ENCODE measurements at regions not wholly inside any gene's neighbourhood (a gene's known extent, or its start where the extent isn't known, plus 50 kb on each side); places are given as distances from the start of the nearest gene placed in this dataset.

GRCh38 chr6:40169878-40170277 is 235.6 kb upstream of the MOCS1 start:
- Histone ChIP-seq H3K36me3 (ENCODE audit: control insufficient read depth in 5 of 5, insufficient read depth in 5 of 5, low read length in 5 of 5) (no peaks in the 10 kb centered on the region), H3K4me3 (ENCODE audit: low read depth in 1 of 5, low read length in 5 of 5) (no peak overlapping the region), H3K27ac (ENCODE audit: low read depth, low read length) (no peak overlapping the region), H3K9ac (ENCODE audit: low read length in 5 of 5) (no peak overlapping the region), H3K9me3 (ENCODE audit: control insufficient read depth in 5 of 5, low read length in 5 of 5) (peaks cover 0 to 4% (median 0%) of the 10 kb centered on the region in 5 donors), H3K27me3 (ENCODE audit: control insufficient read depth in 5 of 5, insufficient read depth in 4 of 5, low read length in 5 of 5) (peaks cover 0 to 7% (median 3%) of the 10 kb centered on the region in 5 donors), H3K4me1 (ENCODE audit: control insufficient read depth in 5 of 5, insufficient read depth in 5 of 5, low read length in 5 of 5) (peaks cover 0 to 5% (median 0%) of the 10 kb centered on the region in 5 donors)

- H3K36me3 ChIP-seq (ENCODE audit: control insufficient read depth in 5 of 5, insufficient read depth in 5 of 5, low read length in 5 of 5): no peaks in the 10 kb centered on the region
- H3K27me3 ChIP-seq (ENCODE audit: control insufficient read depth in 5 of 5, insufficient read depth in 4 of 5, low read length in 5 of 5): peaks cover 0 to 7% (median 0%) of the 10 kb centered on the region in 5 donors
- no peak overlapping the region for H3K4me3 ChIP-seq (ENCODE audit: low read depth in 1 of 5, low read length in 5 of 5)
- peaks cover 0 to 5% (median 0%) of the 10 kb centered on the region in 5 donors for H3K4me1 ChIP-seq (ENCODE audit: control insufficient read depth in 5 of 5, insufficient read depth in 5 of 5, low read length in 5 of 5)
- H3K9ac ChIP-seq (ENCODE audit: low read length in 5 of 5): no peak overlapping the region
- no peak overlapping the region for H3K27ac ChIP-seq (ENCODE audit: low read depth, low read length)
- no peaks in the 10 kb centered on the region for H3K9me3 ChIP-seq (ENCODE audit: control insufficient read depth in 5 of 5, low read length in 5 of 5)
Observed at GRCh38 chr6:40166963-40167362, 232.7 kb upstream of the MOCS1 start.

- H3K36me3 ChIP-seq (ENCODE audit: control insufficient read depth in 5 of 5, insufficient read depth in 5 of 5, low read length in 5 of 5): no peaks in the 10 kb centered on the region
- H3K27ac ChIP-seq (ENCODE audit: low read depth, low read length): no peak overlapping the region
- no peak overlapping the region for H3K4me3 ChIP-seq (ENCODE audit: low read depth in 1 of 5, low read length in 5 of 5)
- peaks cover 0 to 5% (median 0%) of the 10 kb centered on the region in 5 donors for H3K4me1 ChIP-seq (ENCODE audit: control insufficient read depth in 5 of 5, insufficient read depth in 5 of 5, low read length in 5 of 5)
- H3K9ac ChIP-seq (ENCODE audit: low read length in 5 of 5): peak overlapping the region in 1 of 5 donors; percentile 85
- H3K27me3 ChIP-seq (ENCODE audit: control insufficient read depth in 5 of 5, insufficient read depth in 4 of 5, low read length in 5 of 5): peaks cover 0 to 7% (median 0%) of the 10 kb centered on the region in 5 donors
- peaks cover 0 to 5% (median 0%) of the 10 kb centered on the region in 5 donors for H3K9me3 ChIP-seq (ENCODE audit: control insufficient read depth in 5 of 5, low read length in 5 of 5)
Observed at GRCh38 chr6:40165036-40165709, 230.9 kb upstream of the MOCS1 start.

GRCh38 chr6:40164345-40164755 is 230.1 kb upstream of the MOCS1 start:
- H3K27me3 ChIP-seq (ENCODE audit: control insufficient read depth in 5 of 5, insufficient read depth in 4 of 5, low read length in 5 of 5): peaks cover 0 to 3% (median 0%) of the 10 kb centered on the region in 5 donors
- no peak overlapping the region for H3K9ac ChIP-seq (ENCODE audit: low read length in 5 of 5)
- peaks cover 0 to 5% (median 0%) of the 10 kb centered on the region in 5 donors for H3K4me1 ChIP-seq (ENCODE audit: control insufficient read depth in 5 of 5, insufficient read depth in 5 of 5, low read length in 5 of 5)
- H3K36me3 ChIP-seq (ENCODE audit: control insufficient read depth in 5 of 5, insufficient read depth in 5 of 5, low read length in 5 of 5): no peaks in the 10 kb centered on the region
- H3K9me3 ChIP-seq (ENCODE audit: control insufficient read depth in 5 of 5, low read length in 5 of 5): peaks cover 0 to 5% (median 0%) of the 10 kb centered on the region in 5 donors
- no peak overlapping the region for H3K27ac ChIP-seq (ENCODE audit: low read depth, low read length)
- no peak overlapping the region for H3K4me3 ChIP-seq (ENCODE audit: low read depth in 1 of 5, low read length in 5 of 5)

GRCh38 chr6:40163924-40164323 is 229.7 kb upstream of the MOCS1 start:
- H3K4me3 ChIP-seq (ENCODE audit: low read depth in 1 of 5, low read length in 5 of 5): no peak overlapping the region
- H3K9me3 ChIP-seq (ENCODE audit: control insufficient read depth in 5 of 5, low read length in 5 of 5): peaks cover 0 to 5% (median 0%) of the 10 kb centered on the region in 5 donors

GRCh38 chr6:40162074-40162473 is 227.8 kb upstream of the MOCS1 start:
- Histone ChIP-seq H3K27ac (ENCODE audit: low read depth, low read length) (no peak overlapping the region), H3K36me3 (ENCODE audit: control insufficient read depth in 5 of 5, insufficient read depth in 5 of 5, low read length in 5 of 5) (no peaks in the 10 kb centered on the region), H3K9ac (ENCODE audit: low read length in 5 of 5) (no peak overlapping the region), H3K27me3 (ENCODE audit: control insufficient read depth in 5 of 5, insufficient read depth in 4 of 5, low read length in 5 of 5) (peaks cover 0 to 3% (median 0%) of the 10 kb centered on the region in 5 donors), H3K4me1 (ENCODE audit: control insufficient read depth in 5 of 5, insufficient read depth in 5 of 5, low read length in 5 of 5) (peaks cover 0 to 5% (median 0%) of the 10 kb centered on the region in 5 donors), H3K4me3 (ENCODE audit: low read depth in 1 of 5, low read length in 5 of 5) (no peak overlapping the region), H3K9me3 (ENCODE audit: control insufficient read depth in 5 of 5, low read length in 5 of 5) (peaks cover 0 to 5% (median 0%) of the 10 kb centered on the region in 5 donors)

More at GRCh38 chr6:40163924-40164323, 229.7 kb upstream of the MOCS1 start:
- Histone ChIP-seq H3K27ac (ENCODE audit: low read depth, low read length) (no peak overlapping the region), H3K9ac (ENCODE audit: low read length in 5 of 5) (no peak overlapping the region), H3K36me3 (ENCODE audit: control insufficient read depth in 5 of 5, insufficient read depth in 5 of 5, low read length in 5 of 5) (no peaks in the 10 kb centered on the region), H3K27me3 (ENCODE audit: control insufficient read depth in 5 of 5, insufficient read depth in 4 of 5, low read length in 5 of 5) (peaks cover 0 to 3% (median 0%) of the 10 kb centered on the region in 5 donors), H3K4me1 (ENCODE audit: control insufficient read depth in 5 of 5, insufficient read depth in 5 of 5, low read length in 5 of 5) (peaks cover 0 to 5% (median 0%) of the 10 kb centered on the region in 5 donors)

- Histone ChIP-seq H3K9ac (ENCODE audit: low read length in 5 of 5) (no peak overlapping the region), H3K27me3 (ENCODE audit: control insufficient read depth in 5 of 5, insufficient read depth in 4 of 5, low read length in 5 of 5) (peaks cover 0 to 4% (median 0%) of the 10 kb centered on the region in 5 donors), H3K4me3 (ENCODE audit: low read depth in 1 of 5, low read length in 5 of 5) (no peak overlapping the region), H3K4me1 (ENCODE audit: control insufficient read depth in 5 of 5, insufficient read depth in 5 of 5, low read length in 5 of 5) (peaks cover 0 to 5% (median 0%) of the 10 kb centered on the region in 5 donors), H3K9me3 (ENCODE audit: control insufficient read depth in 5 of 5, low read length in 5 of 5) (peaks cover 0 to 5% (median 0%) of the 10 kb centered on the region in 5 donors), H3K27ac (ENCODE audit: low read depth, low read length) (no peak overlapping the region), H3K36me3 (ENCODE audit: control insufficient read depth in 5 of 5, insufficient read depth in 5 of 5, low read length in 5 of 5) (no peaks in the 10 kb centered on the region)
Observed at GRCh38 chr6:40160826-40161225, 226.6 kb upstream of the MOCS1 start.

- H3K4me3 ChIP-seq (ENCODE audit: low read depth in 1 of 5, low read length in 5 of 5): no peak overlapping the region
- H3K27ac ChIP-seq (ENCODE audit: low read depth, low read length): no peak overlapping the region
Observed at GRCh38 chr6:40159865-40160264, 225.6 kb upstream of the MOCS1 start.

GRCh38 chr6:40152701-40153436 is 218.6 kb upstream of the MOCS1 start:
- peaks cover 0 to 3% (median 0%) of the 10 kb centered on the region in 5 donors for H3K9me3 ChIP-seq (ENCODE audit: control insufficient read depth in 5 of 5, low read length in 5 of 5)
- no peak overlapping the region for H3K27ac ChIP-seq (ENCODE audit: low read depth, low read length)
- no peak overlapping the region for H3K9ac ChIP-seq (ENCODE audit: low read length in 5 of 5)

More at GRCh38 chr6:40159865-40160264, 225.6 kb upstream of the MOCS1 start:
- peaks cover 0 to 4% (median 0%) of the 10 kb centered on the region in 5 donors for H3K27me3 ChIP-seq (ENCODE audit: control insufficient read depth in 5 of 5, insufficient read depth in 4 of 5, low read length in 5 of 5)
- H3K36me3 ChIP-seq (ENCODE audit: control insufficient read depth in 5 of 5, insufficient read depth in 5 of 5, low read length in 5 of 5): no peaks in the 10 kb centered on the region
- peaks cover 0 to 5% (median 0%) of the 10 kb centered on the region in 5 donors for H3K9me3 ChIP-seq (ENCODE audit: control insufficient read depth in 5 of 5, low read length in 5 of 5)
- H3K4me1 ChIP-seq (ENCODE audit: control insufficient read depth in 5 of 5, insufficient read depth in 5 of 5, low read length in 5 of 5): no peaks in the 10 kb centered on the region
- no peak overlapping the region for H3K9ac ChIP-seq (ENCODE audit: low read length in 5 of 5)

GRCh38 chr6:40152196-40152595 is 217.9 kb upstream of the MOCS1 start:
- Histone ChIP-seq H3K27me3 (ENCODE audit: control insufficient read depth in 5 of 5, insufficient read depth in 4 of 5, low read length in 5 of 5) (peaks cover 0 to 4% (median 0%) of the 10 kb centered on the region in 5 donors), H3K4me1 (ENCODE audit: control insufficient read depth in 5 of 5, insufficient read depth in 5 of 5, low read length in 5 of 5) (no peaks in the 10 kb centered on the region), H3K9ac (ENCODE audit: low read length in 5 of 5) (no peak overlapping the region), H3K36me3 (ENCODE audit: control insufficient read depth in 5 of 5, insufficient read depth in 5 of 5, low read length in 5 of 5) (no peaks in the 10 kb centered on the region), H3K27ac (ENCODE audit: low read depth, low read length) (no peak overlapping the region), H3K9me3 (ENCODE audit: control insufficient read depth in 5 of 5, low read length in 5 of 5) (peaks cover 0 to 3% (median 0%) of the 10 kb centered on the region in 5 donors), H3K4me3 (ENCODE audit: low read depth in 1 of 5, low read length in 5 of 5) (no peak overlapping the region)

More at GRCh38 chr6:40152701-40153436, 218.6 kb upstream of the MOCS1 start:
- Histone ChIP-seq H3K4me3 (ENCODE audit: low read depth in 1 of 5, low read length in 5 of 5) (no peak overlapping the region), H3K27me3 (ENCODE audit: control insufficient read depth in 5 of 5, insufficient read depth in 4 of 5, low read length in 5 of 5) (peaks cover 0 to 4% (median 0%) of the 10 kb centered on the region in 5 donors), H3K36me3 (ENCODE audit: control insufficient read depth in 5 of 5, insufficient read depth in 5 of 5, low read length in 5 of 5) (no peaks in the 10 kb centered on the region), H3K4me1 (ENCODE audit: control insufficient read depth in 5 of 5, insufficient read depth in 5 of 5, low read length in 5 of 5) (no peaks in the 10 kb centered on the region)
